Calu3 (cell line): ENCODE measurements at regions not wholly inside any gene's neighbourhood (a gene's known extent, or its start where the extent isn't known, plus 50 kb on each side); places are given as distances from the start of the nearest gene placed in this dataset.

Source experiments
- BruUV-seq: library from RNA; stranded (reverse); fragments of 400-500 nt; replicated peaks from 2 replicates; lab custom pipeline; 2021; lab: Mats Ljungman, UMichigan
- CTCF ChIA-PET: fragments of 300-600 bp; sonication (Branson Sonifier 250); formaldehyde crosslinking; loops from one replicate; lab custom pipeline; 2022; ENCODE audit warnings: antibody characterized with exemption; lab: Charles Lee
- DNase-seq: peaks from one replicate; pipeline ENCODE4 v3.0.0; 2022
- H3K27ac Mint-ChIP-seq: one replicate; pipeline ENCODE4 v1.8.0; 2022; ENCODE audit warnings: mixed read lengths; ENCODE audit not compliant: unreplicated experiment
- H3K27me3 Mint-ChIP-seq: one replicate; pipeline ENCODE4 v1.8.0; 2022; ENCODE audit warnings: mixed read lengths; ENCODE audit not compliant: unreplicated experiment
- H3K36me3 Mint-ChIP-seq: one replicate; pipeline ENCODE4 v1.8.0; 2022; ENCODE audit warnings: mild to moderate bottlenecking, moderate library complexity, mixed read lengths; ENCODE audit not compliant: insufficient read depth, unreplicated experiment
- H3K4me1 Mint-ChIP-seq: one replicate; pipeline ENCODE4 v1.8.0; 2022; ENCODE audit warnings: mild to moderate bottlenecking, low read depth, mixed read lengths; ENCODE audit not compliant: unreplicated experiment
- H3K4me3 Mint-ChIP-seq: one replicate; pipeline ENCODE4 v1.8.0; 2022; ENCODE audit warnings: mild to moderate bottlenecking, low read depth, moderate library complexity, mixed read lengths; ENCODE audit not compliant: unreplicated experiment
- H3K9me3 Mint-ChIP-seq: one replicate; pipeline ENCODE4 v1.8.0; 2022; ENCODE audit warnings: low read depth, mixed read lengths; ENCODE audit not compliant: unreplicated experiment
- CTCF ChIP-seq: fragments of 200-600 bp; IDR thresholded peaks from one replicate; pipeline ENCODE4 v1.8.0; 2022; ENCODE audit warnings: antibody characterized with exemption; ENCODE audit not compliant: unreplicated experiment
- intact Hi-C: fragments of 100-400 bp; cut with micrococcal nuclease; formaldehyde crosslinking; loops from one replicate; pipeline ENCODE4 v1.10.0; 2022; ENCODE audit not compliant: unreplicated experiment

DNA sequence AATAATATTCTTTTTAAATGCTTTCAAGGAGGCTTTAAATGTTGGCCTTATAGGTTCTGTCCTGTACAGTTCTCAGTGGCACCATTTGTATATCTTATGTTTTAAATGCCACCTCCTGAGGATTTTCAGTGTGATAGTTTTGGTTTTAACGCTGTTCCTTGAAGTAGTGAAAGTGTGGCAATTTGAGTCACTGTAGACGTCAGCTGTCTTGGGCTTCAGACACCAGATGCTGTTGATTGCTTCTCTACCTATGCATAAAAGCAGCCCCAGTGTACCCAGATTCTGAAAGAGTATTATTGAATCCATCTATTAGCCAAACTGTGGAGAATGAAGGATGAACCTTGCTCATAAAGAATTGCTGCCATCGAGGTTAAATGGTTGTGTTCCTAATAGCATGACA, 316.8 kb upstream of the GBE1 start:
- Mint-ChIP-seq H3K27me3 (no peaks in the 10 kb centered on the region), H3K4me1 (no peaks in the 10 kb centered on the region), H3K4me3 (no peak overlapping the region), H3K9me3 (no peaks in the 10 kb centered on the region), H3K36me3 (no peaks in the 10 kb centered on the region), H3K27ac (no peak overlapping the region)
- DNase-seq = no peak
- no peak for TF ChIP-seq CTCF
- BruUV-seq = no TSS peak
- intact Hi-C loops = no loop called here
- CTCF ChIA-PET = no interaction called here

GRCh38 chr3:82067420-82067819, 306.0 kb upstream of the GBE1 start:
- H3K27ac Mint-ChIP-seq = no peak overlapping the region
- BruUV-seq = no TSS peak
- H3K4me3 Mint-ChIP-seq = no peak overlapping the region
- no peaks in the 10 kb centered on the region for H3K27me3 Mint-ChIP-seq
- intact Hi-C loops = no loop called here
- CTCF ChIA-PET = interaction anchor here (1.5 kb wide), 1 partner anchor 17 kb away, joined by 3 read pairs; no protein-coding TSS in a partner anchor
- no peak for TF ChIP-seq CTCF
- no peaks in the 10 kb centered on the region for H3K36me3 Mint-ChIP-seq
- H3K9me3 Mint-ChIP-seq = no peaks in the 10 kb centered on the region
- DNase-seq = no peak
- H3K4me1 Mint-ChIP-seq = no peaks in the 10 kb centered on the region

DNA sequence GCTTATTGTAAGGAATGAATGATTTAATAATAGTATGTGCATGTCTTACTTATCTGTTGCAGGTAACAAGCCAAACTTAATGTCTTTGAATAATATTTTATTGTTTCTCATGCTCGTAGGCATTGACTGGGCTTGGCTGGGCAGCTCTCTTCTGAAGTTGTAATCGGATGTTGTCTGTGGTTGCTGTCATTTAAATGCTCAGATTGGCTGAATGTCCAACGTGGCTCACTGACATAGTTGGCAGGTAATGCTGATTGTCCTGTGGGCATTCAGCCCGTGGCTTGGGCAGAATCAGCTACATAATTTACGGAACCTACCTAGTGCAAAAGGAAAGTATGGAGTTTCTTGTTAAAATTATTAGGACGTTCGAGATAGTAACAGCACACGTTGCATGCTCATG, 297.4 kb upstream of the GBE1 start:
- no peaks in the 10 kb centered on the region for H3K9me3 Mint-ChIP-seq
- BruUV-seq = no TSS peak
- CTCF ChIA-PET = no interaction called here
- intact Hi-C loops = no loop called here
- H3K27ac Mint-ChIP-seq = no peak overlapping the region
- TF ChIP-seq CTCF = no peak
- H3K27me3 Mint-ChIP-seq = no peaks in the 10 kb centered on the region
- no peaks in the 10 kb centered on the region for H3K36me3 Mint-ChIP-seq
- H3K4me1 Mint-ChIP-seq = no peaks in the 10 kb centered on the region
- H3K4me3 Mint-ChIP-seq = no peak overlapping the region
- DNase-seq = no peak

DNA sequence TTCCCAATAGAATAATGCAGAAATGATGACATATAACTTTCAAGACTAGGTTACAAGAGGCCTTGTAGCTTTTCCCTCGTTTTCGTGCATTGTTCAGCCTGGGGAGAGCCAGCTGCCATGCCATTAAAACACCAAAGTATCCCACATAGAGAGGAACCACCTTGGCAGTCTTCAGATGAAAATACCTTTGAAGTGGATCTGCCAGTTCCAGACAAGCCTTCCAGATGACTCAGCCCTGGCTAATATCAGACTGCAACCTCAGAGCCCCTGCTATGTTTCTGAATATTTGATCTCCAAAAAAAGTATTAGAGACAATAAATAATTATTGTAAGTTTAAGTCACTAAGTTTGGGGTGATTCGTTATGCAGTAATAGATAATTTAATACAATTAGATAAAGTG, 294.3 kb upstream of the GBE1 start:
- H3K4me1 Mint-ChIP-seq = no peaks in the 10 kb centered on the region
- no peak for DNase-seq
- intact Hi-C loops = no loop called here
- no peaks in the 10 kb centered on the region for H3K9me3 Mint-ChIP-seq
- no TSS peak for BruUV-seq
- H3K4me3 Mint-ChIP-seq = no peak overlapping the region
- H3K27ac Mint-ChIP-seq = no peak overlapping the region
- no peaks in the 10 kb centered on the region for H3K36me3 Mint-ChIP-seq
- CTCF ChIA-PET = no interaction called here
- no peaks in the 10 kb centered on the region for H3K27me3 Mint-ChIP-seq
- no peak for TF ChIP-seq CTCF
